ENCODE measurements at regions not wholly inside any gene's neighbourhood (a gene's known extent, or its start where the extent isn't known, plus 50 kb on each side); places are given as distances from the start of the nearest gene placed in this dataset.
A peak's percentile ranks its signal among the peaks of the same experiment; 100 is the strongest.

- TF ChIP-seq EZH2 (IDR thresholded peaks at IDR 0.05; ENCODE audit: borderline replicate concordance, low read length) (peak; percentile 71), CTCF (conservative IDR thresholded peaks at IDR 0.05 in 1 of 2, IDR thresholded peaks at IDR 0.05 in 1 of 2; ENCODE audit: extremely low read depth in 1 of 2, insufficient read depth in 1 of 2, low read depth in 1 of 2, low read length in 2 of 2) (no peak)
Measured at GRCh38 chr11:16611926-16612565, 126.4 kb upstream of the C11orf58 start.

All from mammary epithelial cell (primary cell).